ENCODE measurements at regions not wholly inside any gene's neighbourhood (a gene's known extent, or its start where the extent isn't known, plus 50 kb on each side); places are given as distances from the start of the nearest gene placed in this dataset.

DNA sequence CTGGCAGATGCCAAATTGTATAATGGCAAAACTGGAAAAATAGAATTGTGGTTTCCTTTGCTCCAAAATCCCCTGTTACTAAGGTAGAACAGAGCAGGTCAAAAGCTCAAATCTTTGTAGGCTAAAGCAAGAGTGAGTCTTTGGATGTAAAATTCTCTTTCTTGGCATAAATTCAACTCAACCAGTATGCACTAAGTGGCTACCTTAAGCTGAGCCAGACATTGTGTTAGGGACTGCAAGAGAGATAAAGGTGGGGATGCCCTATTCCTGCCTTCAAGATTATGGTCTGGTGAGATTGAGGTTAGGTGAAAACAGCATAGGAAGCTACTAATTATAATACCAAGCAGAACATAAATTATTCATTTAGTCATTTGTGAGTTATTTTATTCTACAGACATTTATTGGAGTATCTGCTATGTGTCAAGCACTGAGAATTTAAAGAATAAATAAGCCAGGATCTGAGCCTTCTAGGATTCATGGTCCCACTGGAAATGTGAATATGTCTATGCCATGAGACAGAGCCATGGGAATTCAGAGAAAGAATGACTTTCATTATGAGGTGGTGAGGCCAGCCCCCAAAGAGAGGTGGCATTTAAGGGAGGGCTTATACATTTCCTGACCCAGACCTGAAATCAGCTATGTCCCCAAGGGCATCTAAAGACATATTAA, 198.0 kb upstream of the NCKAP5 start:
- DNase-seq = no peak

DNA sequence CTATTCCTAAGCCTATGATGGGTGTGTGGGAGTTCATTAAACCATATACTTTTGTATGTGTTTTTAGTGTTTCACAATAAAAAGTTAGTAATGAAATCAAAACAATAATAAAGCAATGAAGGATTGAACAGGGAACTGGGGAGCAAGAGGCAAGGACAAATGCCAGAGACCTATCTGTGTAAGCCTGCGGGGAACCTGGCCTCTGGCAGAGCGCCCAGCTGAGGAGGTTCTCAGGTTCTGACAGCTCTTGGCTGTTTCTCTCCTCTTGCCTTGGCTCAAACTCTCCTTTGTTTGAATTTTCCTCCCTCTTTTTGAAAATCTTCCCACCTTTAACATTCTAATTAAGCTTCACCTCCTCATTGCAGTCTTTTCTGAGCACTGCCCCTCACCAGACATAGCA, 200.0 kb upstream of the NCKAP5 start:
- DNase-seq = peak in 1 of 58 donors; percentile 10

DNA sequence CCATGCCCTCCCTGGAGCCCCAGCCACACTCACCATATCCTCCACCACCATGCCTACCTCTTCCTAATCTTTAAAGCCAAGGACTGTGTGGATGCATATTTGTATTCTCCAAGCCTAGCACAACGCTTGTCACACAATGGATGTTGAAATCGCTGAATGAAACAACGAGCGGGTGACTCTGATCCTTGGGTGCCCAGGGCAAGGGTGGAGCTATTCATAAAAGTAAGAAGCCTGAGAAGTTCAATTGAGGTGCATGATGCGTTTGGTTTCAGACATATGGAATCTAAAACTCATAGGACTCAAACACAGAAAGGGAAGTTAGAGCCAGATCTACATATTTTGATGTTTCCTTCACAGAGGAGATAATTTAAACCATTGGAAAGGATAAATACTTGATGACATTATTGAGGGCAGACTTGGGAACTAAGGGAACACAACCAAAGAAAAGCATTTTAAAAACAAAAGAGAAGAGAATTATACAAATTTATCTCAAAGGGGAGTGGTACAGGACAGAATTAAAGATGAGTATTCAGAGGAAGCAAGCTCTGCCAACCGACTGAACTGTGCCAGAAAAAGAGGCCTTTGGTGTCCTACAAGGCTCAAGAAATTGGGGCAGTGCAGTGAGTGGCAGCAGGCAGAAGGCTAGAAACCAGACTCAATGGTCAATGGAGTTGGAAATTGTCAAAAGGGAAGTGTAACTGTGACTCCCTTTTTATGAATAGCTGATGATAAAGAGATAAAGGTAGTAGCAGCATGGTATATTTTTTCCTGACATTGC, 200.6 kb upstream of the NCKAP5 start:
- DNase-seq = no peak

DNA sequence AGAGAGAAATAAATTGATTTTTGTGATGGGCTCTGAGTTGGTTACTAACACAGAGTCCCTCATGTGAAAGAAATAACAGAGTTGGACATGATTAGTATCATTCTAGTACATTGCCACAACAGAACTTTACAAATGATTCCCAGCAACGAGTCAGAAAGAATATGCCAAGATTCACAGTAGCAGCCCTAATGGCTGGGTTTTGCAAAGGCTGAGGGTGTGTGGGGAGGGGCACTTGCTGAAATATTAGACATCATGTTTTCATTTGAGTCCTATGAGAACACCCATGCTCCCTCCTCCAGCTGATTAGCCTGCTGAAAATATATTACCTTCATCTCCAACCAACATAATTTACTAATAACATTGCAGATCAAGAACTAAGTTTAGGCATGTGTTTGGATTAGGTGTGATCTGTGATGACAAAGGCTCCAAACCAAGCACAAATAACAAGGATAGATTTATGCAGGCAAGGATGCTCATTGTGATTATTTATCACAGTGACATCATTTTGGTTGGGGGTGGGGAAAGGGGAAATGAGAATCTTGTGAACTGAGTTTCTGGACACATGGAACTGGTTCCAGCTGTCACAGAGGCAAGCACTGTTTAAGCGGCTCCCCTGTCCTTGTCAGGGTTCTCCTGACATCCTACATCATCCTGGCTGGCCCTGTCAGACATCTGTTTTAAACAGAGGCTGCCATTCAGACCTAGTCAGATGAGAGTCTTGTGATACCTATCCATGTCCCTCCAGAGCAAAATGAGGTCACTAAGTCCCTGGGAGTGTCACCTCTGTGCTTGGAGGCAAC, 205.8 kb upstream of the NCKAP5 start:
- peak in 21 of 58 donors; percentile 5 to 81 (median 42) for DNase-seq

DNA sequence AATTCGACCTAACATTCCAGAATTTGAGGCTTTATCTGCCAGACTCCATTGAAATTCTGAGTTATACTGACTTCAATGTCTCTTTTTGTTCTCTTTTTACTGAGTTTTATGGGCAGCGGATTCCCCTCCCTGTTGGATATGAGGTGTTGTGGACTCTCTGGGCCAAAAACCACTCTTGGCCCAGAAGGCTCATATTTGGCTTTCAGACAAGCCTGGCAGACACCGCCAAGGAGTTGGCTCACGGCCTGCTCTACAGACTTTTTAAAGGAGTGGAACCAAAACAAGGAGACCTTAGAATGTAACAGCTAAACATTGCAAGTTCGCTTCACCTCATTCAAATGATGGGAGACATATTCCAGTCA, 206.4 kb upstream of the NCKAP5 start:
- DNase-seq = peak in 42 of 58 donors; percentile 2 to 74 (median 34)

DNA sequence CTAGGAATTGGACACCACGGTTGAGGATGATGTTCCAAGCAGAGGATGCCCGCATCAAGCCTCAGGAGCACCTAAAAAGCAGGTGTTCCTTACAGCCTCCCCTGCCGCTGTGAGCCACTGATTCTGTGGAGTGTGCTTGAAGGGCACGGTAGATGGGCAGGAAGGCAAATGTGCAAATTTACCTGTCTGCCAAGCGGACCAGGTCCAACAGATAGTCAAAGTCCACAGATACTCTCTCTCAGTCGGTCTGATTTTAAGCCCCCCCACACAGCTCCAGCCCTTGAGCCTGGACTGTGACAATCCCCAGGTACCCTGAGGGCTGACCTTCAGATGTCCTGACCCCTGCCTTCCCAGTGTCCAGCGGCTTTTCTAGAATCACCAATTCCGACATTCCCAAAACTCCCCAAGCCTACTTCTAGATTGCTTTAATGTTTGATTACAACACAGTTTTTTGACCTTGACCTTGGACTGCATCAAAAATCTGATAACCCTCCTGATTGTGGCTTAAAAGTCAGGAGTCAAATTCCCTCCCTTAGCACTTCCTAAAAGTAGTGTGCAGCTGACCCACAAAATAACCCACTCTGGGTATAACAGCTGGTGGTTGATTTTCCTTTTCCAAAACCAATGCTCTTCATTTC, 208.8 kb upstream of the NCKAP5 start:
- DNase-seq = no peak

DNA sequence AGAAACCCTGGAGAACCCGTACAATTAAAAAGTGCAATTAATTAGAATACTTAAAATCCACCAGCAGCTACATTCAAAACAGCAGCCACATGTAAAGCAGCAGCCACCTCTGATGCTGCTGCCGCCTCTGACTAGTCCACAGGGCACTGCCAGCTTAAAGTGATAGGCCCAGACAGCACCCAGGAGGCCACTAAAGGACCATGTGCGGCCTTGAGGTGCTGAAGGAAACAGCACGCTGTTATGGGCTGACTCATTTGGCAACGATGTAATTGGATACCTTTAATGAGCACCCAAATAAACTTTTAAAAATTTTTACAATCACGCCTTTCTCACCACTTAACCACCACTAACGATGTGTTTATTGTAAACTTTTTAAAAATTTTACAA, 209.3 kb upstream of the NCKAP5 start:
- DNase-seq = no peak

DNA sequence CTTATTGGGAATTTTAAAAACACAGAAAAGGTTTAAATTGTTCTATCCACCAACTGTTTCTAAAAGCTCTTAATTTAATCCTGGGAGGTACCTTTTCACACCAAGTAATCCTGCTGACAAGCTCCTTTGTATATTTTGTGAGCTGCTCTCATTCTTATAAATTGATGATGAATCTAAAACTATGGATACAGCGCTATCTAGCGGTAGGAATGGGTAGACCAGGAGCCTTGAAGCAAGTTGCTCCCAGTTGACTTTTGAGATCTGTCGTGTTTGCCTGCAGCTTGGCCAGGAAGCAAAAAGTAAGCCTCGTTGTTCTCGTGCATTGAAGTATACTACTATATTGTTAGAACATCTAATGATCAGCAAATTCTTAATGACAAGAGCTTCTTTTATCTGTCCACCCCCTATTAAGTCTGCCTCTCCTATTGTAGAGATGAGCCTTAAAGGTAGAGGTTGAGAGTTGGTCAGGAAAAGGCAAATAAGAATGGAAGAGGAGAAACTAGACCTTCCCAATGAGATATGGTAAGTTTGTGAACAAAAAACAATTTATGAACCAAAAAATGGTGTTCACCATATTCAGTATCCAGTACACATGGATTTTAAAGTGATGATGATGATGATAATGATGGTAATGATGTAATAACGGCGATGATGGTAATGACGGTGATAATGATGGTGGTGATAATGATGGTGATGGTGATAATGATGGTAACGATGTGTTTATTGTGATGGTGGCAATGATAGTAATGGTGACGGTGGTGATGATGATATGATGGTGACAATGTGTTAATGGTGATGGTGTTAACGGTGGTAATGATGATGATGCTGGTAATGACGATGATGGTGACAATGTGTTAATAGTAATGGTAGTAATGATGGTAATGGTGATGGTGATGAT, 212.1 kb upstream of the NCKAP5 start:
- peak in 34 of 58 donors; percentile 2 to 78 (median 19) for DNase-seq

DNA sequence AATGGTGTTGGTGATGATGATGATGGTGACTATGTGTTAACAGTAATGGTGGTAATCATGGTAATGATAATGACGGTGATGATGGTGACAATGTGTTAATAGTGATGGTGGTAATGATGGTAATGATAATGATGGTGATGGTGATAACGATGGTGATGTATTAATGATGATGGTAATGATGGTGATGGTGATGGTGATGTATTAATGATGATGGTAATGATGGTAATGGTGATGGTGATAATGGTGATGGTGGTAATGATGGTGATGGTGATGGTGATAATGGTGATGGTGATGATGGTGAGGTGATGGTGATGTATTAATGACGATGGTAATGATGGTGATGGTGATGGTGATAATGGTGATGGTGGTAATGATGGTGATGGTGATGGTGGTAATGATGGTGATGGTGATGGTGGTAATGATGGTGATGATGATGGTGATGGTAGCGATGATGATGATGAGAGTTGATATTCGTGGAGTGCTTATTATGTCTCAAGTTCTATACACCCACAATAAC, 212.8 kb upstream of the NCKAP5 start:
- no peak for DNase-seq

DNA sequence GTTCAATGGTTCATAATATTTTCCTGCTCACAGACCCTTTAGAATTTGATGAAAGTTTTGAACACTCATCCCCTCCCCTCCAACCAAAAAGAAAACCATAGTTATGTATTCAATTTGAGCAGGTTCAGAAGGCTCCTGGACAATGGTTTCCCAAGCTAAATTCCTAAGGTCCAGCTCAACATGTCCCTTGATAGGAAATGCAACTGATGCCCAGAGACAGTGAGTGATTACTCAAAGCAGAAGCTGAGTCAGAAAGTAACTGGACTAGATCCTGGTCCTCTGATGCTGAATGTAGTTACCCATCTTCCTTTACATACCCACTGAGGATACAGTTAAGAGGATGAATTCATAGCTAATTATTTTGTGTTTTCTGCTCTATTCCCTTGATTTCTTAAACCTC, 218.9 kb upstream of the NCKAP5 start:
- no peak for DNase-seq

DNA sequence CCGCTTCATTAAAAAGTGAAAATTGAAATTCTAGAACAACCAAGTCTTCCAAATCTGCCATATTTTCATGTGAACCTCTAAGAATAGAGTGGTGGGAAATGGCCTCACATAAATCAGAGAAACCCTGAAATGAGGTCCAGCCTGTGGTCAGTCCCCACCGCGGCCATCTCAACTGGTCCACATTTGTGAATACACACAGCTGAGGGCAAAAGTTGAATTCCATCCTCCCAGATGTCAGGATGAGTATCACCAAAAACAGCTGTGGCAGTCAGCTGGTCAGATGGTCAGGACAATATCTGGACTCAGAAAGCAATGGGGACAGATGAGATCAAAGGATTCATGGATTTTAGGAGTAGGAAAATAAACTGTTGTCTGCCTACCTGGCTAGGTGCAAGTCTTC, 219.4 kb upstream of the NCKAP5 start:
- no peak for DNase-seq

DNA sequence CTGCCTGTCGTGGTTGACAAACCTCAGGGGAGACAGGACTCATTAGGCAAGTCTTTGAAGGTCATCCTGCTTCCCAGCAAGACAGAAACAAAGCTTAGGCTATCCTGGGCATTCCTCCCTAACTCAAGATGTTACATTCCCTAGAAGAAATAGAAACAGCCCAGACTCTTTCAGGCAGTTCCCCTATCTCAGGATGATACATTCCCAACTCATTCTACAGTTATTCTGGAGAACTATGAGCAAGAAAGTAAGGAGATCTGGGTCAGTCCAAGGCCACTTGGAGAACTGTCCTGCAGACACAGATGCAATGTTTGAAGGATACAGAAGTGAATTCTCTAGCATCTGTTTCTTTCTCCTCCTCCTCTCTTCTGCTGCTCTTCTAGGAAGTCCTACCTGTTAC, 220.1 kb upstream of the NCKAP5 start:
- no peak for DNase-seq

DNA sequence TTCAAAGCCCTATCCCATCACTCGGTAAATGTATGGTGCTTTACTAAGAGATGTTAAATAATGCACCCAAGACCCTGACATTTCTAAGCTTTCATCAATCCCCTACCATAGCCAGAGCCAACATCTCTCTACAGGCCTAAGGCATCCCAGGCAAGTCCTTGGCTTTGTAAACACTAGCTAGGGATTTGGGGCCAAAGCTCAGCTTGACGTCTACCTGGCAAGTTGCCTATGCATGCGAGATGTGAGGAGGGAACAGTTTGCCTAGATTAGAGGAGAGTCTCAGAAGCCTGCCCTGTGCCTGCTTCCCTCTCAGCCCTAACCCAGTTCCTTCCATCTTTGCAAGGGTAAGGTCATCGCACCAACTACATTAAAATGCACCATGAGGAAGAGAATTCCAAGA, 221.5 kb upstream of the NCKAP5 start:
- peak in 1 of 58 donors; percentile 4 for DNase-seq

DNA sequence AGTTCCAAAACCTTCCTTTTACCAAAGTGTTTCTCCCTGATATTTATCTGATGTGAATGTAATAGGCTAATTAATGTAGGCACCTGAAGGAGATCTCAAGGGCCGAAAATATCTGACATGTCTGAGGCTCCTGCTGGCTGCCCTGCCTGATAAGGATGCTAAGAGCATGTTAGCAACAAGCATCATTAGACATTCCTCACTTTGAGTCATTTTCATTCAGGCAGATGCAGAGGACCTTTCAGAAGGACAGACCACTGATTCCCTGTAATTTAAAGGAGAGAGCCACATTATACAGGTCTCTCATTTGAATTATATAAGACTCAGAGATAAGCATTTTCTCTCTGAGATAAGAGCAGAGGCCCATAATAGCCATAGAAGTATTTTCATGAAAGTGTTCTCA, 222.4 kb upstream of the NCKAP5 start:
- DNase-seq = no peak

DNA sequence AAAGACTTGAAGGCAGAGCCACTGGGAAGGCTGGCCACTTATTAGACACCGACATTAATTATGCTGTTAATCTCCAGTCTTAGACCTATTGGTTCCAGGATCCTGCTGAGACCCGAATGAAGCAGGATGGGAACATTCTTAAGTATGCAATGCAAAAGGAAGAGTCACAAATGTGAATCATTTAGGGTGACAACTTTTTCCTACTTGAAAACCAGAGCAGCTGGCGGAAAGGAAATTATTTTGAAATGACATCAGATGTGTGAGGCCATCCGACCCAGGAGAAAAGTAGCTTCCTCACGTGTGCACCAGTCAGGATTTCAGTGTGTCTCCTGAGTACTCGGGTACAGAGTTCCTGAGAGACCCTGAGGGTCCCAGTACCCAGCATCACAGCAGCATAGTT, 222.9 kb upstream of the NCKAP5 start:
- no peak for DNase-seq

DNA sequence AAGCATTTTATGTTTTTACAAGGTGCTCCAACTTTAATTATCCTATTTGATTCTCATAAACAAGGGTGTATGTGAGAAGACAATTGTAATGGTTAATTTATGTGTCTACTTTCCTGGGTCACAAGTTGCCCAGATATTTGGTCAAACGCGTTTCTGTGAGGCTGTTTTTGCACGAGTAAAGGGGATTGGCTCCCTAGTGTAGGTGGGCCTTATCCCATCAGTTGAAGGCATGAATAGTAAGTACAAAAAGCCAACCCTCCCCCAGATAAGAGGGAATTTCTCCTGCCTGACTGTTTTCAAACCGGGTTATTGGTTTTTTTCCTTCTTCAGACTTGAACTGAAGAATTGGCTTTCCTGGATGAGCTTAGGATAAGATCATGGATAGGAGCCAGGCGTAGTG, 224.0 kb upstream of the NCKAP5 start:
- DNase-seq = no peak

DNA sequence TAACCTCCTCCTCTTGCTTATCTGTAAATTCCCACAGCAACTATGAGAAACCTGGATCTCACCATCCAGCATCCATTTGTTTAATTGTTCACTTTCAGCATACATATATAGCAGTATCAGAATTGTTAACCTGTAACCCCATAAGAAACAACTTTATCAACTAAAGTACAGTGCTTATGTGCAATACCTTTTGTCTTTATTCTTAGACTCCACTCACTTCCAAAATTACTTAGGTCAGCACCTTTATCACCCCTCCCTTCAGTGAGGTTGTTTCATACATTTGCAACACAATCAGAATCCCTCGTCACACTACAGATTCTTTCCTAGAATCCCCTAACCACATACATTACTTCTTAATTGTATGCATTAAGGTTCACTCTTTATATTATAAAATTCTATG, 225.9 kb upstream of the NCKAP5 start:
- no peak for DNase-seq

DNA sequence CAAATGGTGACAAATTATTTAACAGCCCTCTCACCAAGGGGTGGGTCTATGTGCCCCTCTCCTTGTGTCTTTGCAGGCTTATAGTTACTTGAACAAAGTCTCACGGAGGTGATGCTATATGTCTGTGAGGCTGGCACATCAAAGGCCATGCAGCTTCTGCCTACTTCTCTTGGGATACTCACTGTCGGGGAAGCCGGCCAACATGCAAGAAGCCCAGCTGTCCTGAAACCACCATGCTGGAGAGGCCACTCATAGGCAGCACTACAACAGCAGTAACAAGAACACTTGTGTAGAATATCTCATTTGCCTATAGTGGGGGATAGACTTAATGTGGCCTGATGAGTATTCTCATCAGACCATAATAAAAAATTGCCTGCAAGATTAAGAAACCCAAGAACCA, 233.7 kb upstream of the NCKAP5 start:
- no peak for DNase-seq

DNA sequence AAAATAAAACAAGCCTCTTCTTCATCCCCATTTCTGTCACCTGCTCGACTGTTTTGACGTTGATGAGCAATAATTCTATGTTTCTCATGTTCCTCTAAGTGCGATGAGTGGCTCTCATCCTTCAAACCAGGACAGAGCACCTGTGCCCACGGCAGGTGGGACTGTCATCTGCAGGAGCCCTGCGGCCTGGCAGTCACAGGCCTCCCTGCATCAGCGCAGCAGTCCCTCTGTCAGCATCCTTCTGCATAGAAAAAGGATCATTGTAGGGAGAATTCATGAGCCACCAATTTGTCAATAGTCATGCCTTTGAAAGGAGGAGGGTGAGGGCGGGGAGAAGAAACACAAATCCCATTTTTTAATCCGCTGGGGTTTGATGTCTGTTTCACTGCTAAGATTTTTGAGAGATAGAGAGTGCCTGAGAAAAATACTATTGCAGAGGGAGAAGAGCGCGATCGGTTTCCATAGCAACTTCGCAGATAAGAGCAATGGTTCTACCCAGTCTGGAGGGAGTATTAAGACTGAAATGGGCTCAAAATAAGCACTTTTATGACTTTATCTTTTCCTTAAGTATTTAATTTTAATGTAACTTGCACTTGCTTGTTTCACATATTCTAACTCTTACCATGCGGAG, 234.3 kb upstream of the NCKAP5 start:
- no peak for DNase-seq

DNA sequence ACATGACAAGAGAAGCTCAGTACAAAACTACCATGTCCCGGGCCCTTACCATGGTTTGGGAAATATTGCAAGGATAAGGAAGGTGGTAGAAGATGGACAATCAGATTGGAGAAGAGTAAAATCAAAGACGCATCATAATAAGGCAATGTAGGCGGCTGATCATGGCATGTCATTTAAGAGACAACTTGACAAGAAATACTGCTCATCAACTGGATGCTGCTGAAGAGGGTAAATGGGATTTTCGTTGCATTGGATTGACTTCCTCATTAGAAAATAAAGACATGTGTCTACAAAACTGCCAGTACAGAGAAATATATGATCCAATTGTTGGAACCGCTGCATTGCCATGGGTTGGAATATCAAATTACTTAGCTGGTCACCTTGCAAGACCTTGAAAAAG, 238.3 kb upstream of the NCKAP5 start:
- DNase-seq = no peak
